Ishikawa (cell line): ENCODE measurements at regions not wholly inside any gene's neighbourhood (a gene's known extent, or its start where the extent isn't known, plus 50 kb on each side); places are given as distances from the start of the nearest gene placed in this dataset.

ENCODE experiments used
- CEBPB ChIP-seq: IDR thresholded peaks from 2 replicates; pipeline ENCODE4 v1.6.1; 2012
- CREB1 ChIP-seq: IDR thresholded peaks from 2 replicates; pipeline ENCODE4 v1.6.1; 2012; ENCODE audit warnings: low read depth
- NFIC ChIP-seq: IDR thresholded peaks from 2 replicates; pipeline ENCODE4 v1.6.1; 2012
- RAD21 ChIP-seq: IDR thresholded peaks from 2 replicates; pipeline ENCODE4 v1.6.1; 2012; ENCODE audit warnings: low read depth
- TAF1 ChIP-seq: IDR thresholded peaks from 2 replicates; pipeline ENCODE4 v1.6.1; 2012; ENCODE audit warnings: low read depth, mild to moderate bottlenecking
- TCF12 ChIP-seq: IDR thresholded peaks from 2 replicates; pipeline ENCODE4 v1.6.1; 2012; ENCODE audit warnings: low read depth
- USF1 ChIP-seq: IDR thresholded peaks from 2 replicates; pipeline ENCODE4 v1.6.1; 2012
- YY1 ChIP-seq: IDR thresholded peaks from 2 replicates; pipeline ENCODE4 v1.6.1; 2012; ENCODE audit warnings: low read depth

GRCh38 chr7:12016439-12016838 lies 184.4 kb upstream of the THSD7A start:
- TF ChIP-seq CREB1, result no peak
- no peak for TF ChIP-seq NFIC
- TF ChIP-seq CEBPB, result no peak
- TF ChIP-seq RAD21, result no peak
- TF ChIP-seq TAF1, result no peak
- TF ChIP-seq TCF12, result no peak
- TF ChIP-seq YY1, result no peak
- TF ChIP-seq USF1, result no peak
